ENCODE measurements at regions not wholly inside any gene's neighbourhood (a gene's known extent, or its start where the extent isn't known, plus 50 kb on each side); places are given as distances from the start of the nearest gene placed in this dataset.
"Not testable (repeated sequence)": the region's sequence is repeated elsewhere in the genome, so short reads cannot be mapped to it uniquely, and the experiment has no call there.

DNA sequence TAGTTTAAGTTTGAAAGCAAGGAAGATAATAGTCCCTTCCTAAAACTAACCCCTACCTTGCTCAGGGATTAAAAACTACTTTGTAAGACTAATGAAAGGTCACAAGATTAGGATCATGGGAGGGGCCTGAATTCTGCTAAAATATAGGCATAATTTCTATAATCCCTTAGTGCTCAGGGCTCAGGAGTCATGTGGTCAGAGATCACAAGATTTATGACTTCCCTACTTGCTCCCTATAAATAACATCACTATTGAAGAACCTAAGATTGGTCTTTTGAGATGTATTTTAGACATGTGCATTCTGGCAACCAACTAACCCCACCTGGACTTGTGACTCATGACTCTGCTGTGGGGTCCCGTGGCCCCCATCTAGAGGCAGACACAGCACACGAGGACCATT, 81.1 kb downstream of the STMND1 start:
- DNase-seq (ENCODE audit: low read depth in 4 of 4, low spot score in 3 of 4) = no peak

DNA sequence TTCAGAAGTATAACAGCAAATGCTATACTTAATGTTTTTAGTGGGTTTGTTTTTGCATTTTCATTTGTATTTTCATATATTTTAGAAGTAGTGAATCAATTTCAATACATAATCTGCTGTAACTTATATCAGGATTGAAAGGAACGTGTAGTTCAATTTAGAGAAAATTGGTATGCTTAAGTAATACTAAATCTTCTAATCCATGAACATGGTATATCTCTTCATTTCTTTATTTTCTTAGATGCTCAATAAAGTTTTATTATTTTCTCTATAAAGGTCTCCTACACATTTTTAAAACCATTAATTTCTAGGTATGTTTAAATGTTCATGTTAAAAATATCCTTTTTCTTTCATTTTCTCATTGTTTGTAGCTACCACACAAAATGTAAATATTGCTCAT, 85.1 kb downstream of the STMND1 start:
- no peak for DNase-seq (ENCODE audit: low read depth in 4 of 4, low spot score in 3 of 4)

DNA sequence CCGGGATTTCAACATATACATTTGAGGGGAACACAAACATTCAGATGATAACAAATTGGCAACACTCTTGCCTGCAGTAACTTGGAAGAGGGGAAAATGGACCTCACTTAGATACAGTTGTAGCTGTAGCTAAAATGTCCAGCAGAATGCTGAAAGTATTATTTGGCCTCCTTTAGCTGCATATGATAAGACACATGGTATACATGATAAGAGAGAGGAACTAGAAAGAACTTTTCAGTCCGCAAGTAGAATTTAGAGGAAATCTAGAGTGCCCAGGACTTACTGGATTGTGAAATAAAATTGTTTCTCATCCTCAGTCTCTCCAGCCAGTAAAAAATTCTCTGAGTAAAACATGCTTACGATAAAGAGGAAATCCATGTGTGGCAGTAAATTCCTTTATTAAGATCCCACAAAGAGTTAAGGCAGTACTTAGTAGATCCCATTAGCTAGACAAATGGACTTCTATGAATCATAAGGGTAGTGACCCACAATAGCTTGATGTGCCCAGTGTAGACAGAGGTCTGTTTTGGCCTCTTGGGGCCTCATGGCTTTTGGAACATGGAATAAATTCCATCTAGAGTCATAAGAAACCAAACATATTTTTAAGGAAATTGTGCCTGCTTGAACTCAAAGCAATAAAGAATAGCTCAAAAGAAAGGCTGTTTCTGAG, 87.9 kb upstream of the RBM24 start:
- no peak for DNase-seq (ENCODE audit: low read depth in 4 of 4, low spot score in 3 of 4)

DNA sequence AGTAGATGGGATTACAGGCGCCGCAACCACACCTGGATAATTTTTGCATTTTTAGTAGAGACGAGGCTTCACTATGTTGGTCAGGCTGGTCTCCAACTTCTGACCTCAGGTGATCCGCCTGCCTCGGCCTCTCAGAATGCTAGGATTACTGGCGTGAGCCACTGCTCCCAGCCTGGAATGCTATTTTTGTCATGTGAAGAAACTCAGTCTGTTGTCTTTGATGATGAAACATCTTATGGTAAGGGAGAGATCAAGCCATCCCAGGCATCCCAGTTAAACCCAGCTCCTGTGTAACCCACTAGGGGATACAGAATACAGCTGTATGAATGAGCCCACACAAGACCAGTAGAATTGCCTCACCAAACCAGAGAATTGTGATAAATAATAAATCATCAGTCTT, 83.6 kb upstream of the RBM24 start:
- no peak for DNase-seq (ENCODE audit: low read depth in 4 of 4, low spot score in 3 of 4)

DNA sequence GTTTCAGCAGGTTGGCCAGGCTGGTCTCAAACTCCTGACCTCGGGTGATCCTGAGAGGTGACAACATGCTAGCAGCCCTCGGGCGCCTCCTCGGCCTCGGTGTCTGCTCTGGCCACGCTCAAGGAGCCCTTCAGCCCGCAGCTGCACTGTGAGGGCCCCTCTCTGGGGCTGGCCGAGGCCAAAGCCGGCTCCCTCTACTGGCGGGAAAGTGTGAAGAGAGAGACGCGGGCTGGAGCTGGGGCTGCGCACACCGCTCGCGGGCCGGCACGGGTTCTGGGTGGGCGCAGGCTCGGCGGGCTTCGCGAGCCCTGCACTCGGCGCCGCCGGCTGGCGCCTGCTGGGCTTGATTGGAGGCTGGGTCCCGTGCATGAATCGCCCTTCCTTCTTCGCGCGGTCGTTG, 80.8 kb upstream of the RBM24 start:
- no peak for DNase-seq (ENCODE audit: low read depth in 4 of 4, low spot score in 3 of 4)

DNA sequence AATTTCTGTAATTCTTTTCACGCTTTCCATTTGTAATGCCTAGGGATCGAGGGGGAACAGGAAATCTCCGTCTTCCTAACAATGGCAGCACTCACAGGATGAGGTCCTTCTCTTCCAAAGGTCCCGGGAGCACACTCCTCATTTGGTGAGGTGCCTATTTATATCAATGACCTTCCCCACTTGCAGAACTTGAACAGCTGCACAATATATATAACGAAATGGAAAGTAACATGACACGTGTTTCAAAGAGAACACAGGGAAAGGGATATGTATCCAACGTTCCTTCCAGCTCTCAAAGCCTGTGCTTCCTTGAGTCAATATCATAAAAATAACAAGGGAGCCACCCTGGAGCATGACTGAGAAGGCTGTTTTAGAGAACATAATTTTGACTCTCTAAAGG, 78.6 kb upstream of the RBM24 start:
- no peak for DNase-seq (ENCODE audit: low read depth in 4 of 4, low spot score in 3 of 4)

DNA sequence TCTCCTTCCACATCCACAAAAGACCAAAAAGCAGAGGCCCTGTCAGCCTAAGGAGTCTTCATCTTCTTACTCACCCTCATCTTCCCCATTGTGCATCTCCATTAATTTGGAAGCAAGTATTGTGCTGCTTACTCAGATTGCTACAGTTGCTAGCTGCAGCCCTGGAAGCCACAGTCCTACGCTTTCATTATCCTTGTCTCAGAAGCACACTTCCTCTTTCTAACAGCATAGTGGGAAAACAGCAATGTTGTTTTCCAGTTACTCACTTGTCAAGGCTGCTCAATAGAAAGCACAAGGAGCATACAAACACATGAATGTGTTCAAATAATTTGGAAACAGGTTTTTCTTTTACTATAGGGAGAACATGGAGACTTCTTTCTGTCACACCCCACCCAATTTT, 76.6 kb upstream of the RBM24 start:
- DNase-seq (ENCODE audit: low read depth in 4 of 4, low spot score in 3 of 4) = no peak

DNA sequence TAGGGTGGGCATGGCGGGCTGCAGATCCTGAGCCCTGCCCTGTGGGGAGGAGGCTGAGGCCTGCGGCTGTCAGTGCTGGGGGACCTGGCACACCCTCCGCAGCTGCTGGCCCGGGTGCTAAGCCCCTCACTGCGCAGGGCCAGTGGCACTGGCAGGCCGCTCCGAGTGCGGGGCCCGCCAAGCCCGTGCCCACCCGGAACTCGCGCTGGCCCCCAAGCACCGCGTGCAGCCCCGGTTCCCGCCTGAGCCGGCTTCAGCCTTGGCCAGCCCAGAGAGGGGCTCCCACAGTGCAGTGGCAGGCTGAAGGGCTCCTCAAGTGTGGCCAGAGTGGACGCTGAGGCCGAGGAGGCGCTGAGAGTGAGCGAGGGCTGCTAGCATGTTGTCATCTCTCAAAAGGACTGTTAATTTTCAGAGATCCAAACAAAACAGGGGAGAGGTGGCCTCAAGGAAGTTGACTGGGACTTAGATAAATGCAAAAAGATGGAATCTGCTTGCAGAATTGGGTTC, 74.5 kb upstream of the RBM24 start:
- no peak for DNase-seq (ENCODE audit: low read depth in 4 of 4, low spot score in 3 of 4)

DNA sequence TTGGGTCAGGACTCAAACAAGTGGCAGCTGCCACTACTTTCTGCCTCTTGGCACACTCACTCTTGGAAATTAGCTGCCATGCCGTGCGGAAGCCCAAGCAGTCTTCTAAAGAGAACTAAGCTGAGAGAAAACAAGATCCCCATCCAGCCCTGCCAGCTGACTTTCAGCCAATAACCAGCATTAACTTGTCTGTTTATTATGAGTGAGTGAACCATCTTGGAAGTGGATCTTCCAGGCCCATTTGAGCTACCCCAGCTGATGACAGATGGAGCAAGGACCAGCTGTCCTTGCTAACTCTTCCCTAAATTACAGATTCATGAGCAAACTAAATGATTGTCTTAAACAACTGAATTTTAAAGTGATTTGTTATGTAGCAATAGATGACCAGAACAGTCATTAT, 73.9 kb upstream of the RBM24 start:
- DNase-seq (ENCODE audit: low read depth in 4 of 4, low spot score in 3 of 4) = no peak

DNA sequence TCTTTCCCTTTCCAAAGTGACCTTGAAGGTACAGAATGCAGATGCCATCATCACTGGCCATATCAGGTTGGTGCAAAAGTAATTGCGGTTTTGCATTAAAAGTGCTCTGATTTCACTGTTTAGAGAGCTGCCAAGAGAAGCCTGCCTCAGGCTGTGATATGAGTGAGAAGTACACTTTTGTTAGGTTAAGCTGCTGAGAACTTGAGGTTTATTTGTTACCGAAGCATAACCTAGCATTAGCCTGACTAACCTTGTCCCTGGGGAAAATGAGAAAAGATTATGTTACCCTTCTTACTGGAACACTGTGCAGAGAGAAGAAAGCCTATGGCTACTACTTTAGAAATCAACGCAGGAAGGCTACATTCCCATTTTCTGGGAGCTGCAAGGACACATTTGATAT, 70.5 kb upstream of the RBM24 start:
- DNase-seq (ENCODE audit: low read depth in 4 of 4, low spot score in 3 of 4) = no peak

DNA sequence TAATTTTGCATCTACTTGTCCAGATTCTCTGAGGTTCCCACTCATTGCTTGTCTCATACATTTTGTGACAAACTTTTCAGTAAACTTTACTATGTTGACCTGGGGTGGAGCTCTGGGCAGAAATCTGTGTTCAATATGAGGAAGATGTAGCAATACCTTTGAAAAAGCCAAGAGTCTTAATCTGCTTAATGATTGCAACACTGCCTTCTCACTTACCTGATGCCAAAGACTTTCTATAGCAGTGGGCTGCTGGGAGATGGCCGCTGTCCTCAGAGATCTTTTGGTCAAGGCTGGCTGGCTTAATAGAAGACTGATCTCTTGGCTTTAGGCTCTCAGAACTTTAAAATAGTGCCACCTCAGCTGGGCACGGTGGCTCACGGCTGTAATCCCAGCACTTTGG, 70.1 kb upstream of the RBM24 start:
- no peak for DNase-seq (ENCODE audit: low read depth in 4 of 4, low spot score in 3 of 4)

DNA sequence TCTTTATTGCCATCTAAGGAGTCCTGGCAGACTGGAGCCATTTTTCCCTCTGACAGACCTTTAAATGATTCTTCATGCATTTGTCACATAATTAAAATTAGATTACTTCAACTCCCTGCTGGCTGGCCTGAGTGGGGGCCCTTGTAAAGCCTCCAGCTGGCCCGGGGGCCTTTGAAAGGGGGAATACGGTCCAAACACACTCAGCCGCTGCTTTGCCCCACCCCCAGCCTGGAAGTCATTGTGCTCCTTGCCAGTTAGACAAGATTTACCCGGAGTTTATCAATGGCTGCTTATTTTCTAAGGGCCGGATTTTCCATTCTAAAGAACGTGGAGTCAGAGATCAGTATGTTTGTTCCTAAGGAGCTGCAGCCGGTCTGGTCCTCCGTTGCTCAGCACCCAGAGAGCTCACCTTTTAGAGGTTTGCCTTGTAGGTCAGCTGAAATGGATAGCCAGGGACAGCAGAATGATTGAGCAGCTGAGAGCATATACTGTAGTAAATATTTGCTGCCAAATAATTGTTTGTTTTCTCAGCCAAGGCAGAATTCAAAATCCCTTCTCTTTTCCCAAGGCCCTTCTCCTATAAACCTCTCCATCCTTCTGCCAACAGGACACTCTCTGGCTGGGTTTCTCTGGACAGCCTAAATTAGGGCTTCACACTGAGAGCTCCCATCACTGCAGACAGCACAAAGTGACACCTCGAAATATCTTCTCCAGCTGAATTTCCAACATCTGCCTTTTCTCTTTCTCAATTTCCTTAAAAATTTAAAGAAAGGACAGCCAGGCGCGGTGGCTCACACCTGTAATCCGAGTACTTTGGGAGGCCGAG, 68.4 kb upstream of the RBM24 start:
- DNase-seq (ENCODE audit: low read depth in 4 of 4, low spot score in 3 of 4) = peak; percentile 12 to 20 (median 16)

DNA sequence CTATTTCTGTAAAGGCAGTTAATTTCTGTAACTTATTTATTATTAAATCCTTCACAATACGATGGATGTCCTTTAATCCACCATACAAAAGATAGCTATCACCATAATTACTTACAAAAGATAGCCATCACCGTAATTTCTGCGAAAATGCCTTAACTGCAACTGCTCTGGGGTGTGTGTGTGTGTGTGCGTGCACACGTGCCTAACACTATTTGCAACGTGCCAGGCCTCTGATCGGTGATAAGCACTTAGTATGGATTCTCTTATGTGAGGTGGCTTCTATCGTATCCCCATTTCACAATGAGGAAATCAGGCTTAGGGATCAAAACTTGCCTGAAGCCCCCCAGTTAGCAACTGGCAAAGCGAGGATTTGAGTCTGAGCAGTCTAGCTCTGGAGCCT, 67.1 kb upstream of the RBM24 start:
- DNase-seq (ENCODE audit: low read depth in 4 of 4, low spot score in 3 of 4) = no peak

DNA sequence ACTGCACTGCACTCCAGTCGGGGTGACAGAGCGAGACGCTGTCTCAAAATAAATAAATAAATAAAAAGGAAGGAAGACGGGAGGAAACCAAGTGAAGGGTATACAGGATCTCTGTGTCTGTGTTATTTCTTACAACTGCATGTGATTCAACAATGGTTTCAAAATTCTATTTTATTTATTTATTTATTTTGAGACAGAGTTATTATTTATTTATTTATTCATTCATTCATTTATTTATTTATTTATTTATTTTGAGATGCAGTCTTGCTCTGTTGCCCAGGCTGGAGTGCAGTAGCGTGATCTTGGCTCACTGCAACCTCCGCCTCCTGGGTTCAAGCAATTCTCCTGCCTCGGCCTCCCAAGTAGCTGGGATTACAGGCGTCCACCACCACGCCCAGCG, 64.2 kb upstream of the RBM24 start:
- DNase-seq (ENCODE audit: low read depth in 4 of 4, low spot score in 3 of 4) = not testable (repeated sequence)

DNA sequence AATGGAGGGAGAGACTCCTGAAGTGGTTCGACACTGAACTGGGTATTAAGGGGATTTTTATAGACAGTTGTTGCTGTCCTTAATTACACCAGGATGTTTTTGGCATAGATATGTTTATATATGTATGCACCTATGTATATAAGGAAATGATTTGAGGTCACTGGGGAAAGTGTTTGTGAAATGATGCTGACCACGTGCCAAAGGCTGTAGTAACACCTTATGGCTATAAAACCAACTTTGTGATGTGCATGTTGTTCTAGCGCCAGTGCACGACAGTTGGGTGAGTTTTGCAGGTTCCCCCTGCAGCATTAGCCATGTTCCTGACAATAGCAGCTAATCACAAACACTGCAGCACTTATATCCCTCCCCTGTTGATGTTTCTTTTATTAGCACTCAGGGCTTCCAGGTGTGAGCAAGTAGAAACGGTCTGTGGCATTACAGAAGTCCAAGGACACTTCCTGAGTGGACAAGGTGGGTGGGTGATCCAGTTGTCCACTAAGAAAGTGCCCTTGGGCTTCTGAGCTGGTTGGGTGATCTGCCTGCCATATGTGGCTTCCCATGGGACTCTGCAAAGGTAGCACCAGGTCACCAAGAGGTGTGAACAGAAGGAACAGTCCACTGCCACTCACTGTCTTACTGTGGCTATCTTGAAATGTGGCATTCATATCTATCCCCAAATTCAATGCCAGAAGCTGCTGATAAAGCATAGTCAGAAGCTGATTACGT, 63.0 kb upstream of the RBM24 start:
- no peak for DNase-seq (ENCODE audit: low read depth in 4 of 4, low spot score in 3 of 4)

DNA sequence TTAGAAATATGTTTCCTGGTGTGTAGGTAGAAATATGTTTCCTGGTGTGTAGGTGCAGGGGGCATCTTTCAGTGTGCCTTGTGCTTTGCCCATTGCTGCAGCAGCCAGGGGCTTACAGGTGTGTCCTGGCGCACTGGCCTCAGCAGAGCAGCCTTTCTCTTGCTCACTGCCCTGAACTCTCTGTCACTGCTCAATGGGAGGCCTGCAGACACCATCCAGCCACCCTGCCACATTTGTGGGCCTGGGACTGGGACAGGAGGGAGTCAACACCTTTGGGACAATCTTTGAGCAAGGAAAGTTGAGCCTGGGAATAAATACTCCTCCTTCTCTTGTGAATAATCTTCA, 62.4 kb upstream of the RBM24 start:
- no peak for DNase-seq (ENCODE audit: low read depth in 4 of 4, low spot score in 3 of 4)

DNA sequence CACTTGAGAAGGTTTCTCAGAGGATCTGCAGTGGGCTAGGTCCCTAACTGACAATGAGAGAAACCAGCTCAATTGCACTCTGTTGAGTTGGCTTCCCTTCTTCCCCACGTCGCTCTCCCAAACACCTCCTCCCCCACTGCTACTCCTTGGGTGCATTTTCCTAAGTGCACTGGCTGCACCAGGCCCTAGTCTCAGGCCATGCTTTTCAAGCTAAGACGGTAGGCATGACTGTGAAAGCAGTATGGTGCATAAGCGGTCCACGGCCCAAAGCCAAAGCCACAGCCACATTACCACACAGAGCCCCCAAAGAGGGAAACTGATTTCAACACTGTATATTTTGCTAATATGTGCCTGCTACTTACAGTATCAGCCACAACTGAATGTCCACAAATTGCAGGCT, 62.1 kb upstream of the RBM24 start:
- no peak for DNase-seq (ENCODE audit: low read depth in 4 of 4, low spot score in 3 of 4)

DNA sequence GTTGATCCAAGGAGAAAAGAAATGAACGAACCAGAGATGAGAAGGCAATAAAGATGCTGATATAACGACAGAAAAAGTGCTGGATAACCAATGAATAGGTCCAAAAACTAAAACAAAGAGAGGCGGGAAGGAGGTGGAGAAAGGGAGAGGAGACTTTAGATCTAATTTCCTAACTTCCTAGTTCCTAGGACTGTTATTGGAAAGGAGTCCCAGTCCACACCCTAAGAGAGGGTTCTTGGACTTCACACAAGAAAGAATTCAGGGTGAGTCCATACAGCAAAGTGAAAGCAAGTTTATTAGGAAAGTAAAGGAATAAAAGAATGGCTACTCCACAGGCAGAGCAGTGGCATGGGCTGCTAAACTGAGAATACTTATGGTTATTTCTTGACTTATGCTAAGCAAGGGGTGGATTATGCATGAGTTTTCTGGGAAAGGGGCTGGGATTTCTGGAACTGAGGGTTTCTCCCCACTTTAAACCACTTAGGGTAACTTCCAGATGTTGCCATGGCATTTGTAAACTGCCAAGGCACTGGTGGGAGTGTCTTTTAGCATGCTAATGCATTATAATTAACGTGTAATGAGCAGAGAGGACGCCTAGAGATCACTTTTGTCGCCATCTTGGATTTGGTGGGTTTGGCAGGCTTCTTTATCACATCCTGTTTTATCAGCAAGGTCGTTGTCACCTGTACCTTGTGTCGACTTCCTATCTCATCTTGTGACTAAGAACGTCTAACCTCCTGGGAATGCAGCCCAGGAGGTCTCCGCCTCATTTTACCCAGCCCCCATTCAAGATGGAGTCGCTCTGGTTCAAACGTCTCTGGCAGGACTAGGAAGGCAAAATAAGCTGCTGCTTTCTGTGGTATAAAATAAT, 60.9 kb upstream of the RBM24 start:
- no peak for DNase-seq (ENCODE audit: low read depth in 4 of 4, low spot score in 3 of 4)

DNA sequence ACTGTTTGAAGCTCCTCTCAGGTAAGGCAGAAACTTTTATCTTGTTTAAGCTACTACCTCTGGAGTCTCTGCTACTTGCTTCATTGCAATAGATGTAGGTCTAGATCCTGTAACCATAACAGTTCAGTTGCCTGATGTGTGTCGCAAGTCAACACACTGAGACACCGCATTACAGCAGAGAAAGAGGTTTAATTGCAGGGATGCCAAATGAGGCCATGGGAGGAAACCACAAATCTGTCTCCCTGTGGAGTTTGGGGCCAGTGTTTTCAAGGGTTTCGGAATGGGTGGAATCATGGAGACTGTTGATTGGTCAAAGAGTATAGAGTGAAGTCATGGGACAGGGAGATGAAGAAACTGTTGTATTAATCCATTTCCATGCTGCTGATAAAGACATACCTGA, 57.1 kb upstream of the RBM24 start:
- no peak for DNase-seq (ENCODE audit: low read depth in 4 of 4, low spot score in 3 of 4)

DNA sequence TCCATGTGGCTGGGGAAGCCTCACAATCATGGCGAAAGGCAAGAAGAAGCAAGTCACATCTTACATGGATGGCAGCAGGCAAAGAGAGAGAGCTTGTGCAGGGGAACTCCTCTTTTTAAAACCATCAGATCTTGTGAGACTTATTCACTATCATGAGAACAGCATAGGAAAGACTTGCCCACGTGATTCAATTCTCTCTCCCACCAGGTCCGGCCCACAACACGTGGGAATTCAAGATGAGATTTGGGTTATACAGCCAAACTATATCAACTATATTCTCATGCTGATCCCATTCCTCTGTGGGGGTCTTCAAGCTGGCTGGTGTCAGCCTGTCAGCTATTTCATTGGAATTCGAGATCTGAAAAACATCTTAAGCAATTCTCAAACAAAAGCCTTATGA, 56.7 kb upstream of the RBM24 start:
- DNase-seq (ENCODE audit: low read depth in 4 of 4, low spot score in 3 of 4) = not testable (repeated sequence)
